SHP77 treated with DMSO at 0.1 percent for 48 hours (cell line): ENCODE measurements at regions not wholly inside any gene's neighbourhood (a gene's known extent, or its start where the extent isn't known, plus 50 kb on each side); places are given as distances from the start of the nearest gene placed in this dataset.
"Not testable (repeated sequence)": the region's sequence is repeated elsewhere in the genome, so short reads cannot be mapped to it uniquely, and the experiment has no call there.

Experiments
- DNase-seq: peaks from one replicate; lab custom pipeline; 2025; lab: John Stamatoyannopoulos, UW

DNA sequence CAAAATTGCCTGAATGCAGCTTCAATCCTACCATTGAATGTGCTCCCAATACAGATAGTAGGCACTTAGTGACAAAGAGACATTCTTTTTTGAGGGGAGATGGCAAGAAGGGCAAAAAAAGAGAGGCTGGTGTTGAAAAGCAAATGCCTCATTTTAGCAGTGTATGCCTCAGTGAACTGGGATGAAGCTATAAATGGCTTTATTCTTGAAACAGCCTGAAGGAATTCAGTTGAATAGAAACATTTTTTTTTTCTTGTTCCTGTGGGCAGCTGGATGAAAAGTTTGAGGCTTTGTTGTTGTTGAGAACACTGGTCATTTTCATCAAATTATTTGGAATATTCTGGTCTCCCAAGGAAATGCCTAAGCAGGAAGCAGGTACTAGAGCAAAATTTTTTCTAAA, 228.9 kb downstream of the RNF144A start:
- DNase-seq, result no peak

DNA sequence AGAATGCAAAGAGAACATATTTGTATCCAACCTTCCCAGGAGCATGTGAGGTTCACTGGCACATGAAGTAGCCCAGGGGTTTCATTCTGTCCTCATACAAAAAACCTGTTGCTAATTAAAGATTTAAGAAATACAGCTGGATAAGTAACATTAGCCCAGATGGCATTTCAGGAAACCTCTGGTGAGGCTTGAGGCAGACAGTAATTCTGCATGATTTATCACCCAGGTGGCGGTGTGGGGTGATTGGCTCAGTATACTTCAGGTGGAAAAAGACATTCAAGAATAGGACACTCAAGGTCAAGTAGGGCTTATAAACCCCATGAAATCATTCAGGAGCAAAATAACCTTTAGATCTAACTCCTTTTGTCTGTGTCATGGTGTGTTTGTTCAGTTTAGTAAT, 237.4 kb downstream of the RNF144A start:
- DNase-seq, result peak; percentile 45

DNA sequence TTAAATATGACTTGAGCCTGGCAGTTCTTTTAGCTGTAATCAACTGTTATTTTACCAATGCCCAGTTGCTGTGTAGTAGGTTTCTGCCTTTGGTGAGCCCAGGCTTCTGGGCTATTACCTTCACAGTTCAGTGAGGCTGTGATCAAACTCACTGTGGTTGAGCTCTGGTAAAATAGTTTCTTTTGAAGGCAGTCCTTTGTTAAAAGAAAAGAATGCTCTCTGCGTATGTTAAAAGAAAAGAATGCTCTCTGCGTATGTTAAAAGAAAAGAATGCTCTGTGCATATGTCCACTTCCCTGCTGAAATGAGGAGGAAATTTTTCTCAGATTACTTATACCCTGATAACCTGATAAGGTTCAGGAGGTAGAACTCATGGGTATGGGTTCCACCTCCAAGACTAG, 244.3 kb downstream of the RNF144A start:
- DNase-seq, result no peak

DNA sequence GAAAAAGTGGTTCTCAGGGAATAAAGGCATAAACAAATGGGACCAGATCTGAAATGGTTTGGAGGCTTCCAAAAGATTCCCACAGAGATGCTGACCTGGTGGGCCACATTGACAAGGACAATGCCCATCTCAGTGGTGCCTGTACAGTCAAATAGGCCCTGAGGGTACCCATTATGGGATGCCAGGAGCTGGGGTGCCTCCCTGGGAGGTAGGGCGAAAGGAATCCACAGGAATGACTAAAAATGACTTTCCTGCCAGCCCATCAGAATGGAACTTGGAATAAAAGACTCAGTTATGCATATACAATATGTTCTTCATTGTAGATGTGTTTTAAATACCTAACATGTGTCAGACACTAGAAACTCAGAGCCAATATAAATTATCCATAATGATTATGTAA, 248.5 kb downstream of the RNF144A start:
- DNase-seq, result no peak

DNA sequence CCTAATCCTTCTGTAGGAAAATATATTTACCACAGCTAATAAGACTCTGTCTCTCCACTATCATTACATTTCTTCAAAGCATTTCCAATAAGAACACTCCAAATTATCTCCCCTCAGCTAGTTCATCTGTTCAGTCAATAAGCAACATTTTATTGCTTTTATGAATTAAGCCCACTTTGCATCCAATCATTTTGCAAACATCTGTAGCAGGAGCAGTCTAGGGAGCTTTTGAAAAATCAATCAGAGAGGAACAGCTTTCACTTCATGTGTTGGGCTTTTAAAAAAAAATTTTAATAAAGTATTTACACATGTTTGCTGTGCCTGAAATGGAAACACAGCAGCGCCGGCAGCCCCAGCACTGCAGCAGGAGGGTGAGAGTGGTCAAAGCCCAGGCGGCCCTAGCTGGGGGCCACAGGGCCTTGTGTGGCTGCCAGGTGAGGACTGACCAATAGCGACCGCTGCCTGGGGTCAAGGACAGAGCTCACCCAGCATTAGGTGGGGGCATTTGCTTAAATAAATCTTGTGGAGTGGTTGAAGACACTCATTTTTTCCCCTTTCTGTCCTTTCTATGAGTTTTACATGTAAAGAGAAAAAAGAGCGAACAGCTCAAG, 250.7 kb downstream of the RNF144A start:
- DNase-seq, result no peak

DNA sequence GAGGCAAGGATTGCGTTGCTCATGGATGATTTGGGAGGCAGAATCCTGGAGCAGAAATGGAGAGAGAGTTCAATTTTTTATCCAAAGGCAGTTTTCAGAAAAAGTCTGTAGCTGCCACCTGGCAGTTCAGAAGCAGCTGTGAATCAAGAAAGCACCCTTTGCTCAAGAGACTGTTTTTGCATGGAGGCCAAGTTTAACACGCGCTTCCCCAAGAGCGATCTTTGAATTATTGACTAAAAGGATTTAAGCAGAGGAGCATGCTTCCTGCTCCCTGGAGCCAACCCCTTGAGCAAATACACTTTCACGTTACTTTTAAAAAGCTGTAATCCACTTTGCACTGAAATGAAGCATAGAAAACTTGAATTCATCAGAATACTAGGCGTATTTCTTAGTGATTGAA, 252.4 kb downstream of the RNF144A start:
- no peak for DNase-seq

DNA sequence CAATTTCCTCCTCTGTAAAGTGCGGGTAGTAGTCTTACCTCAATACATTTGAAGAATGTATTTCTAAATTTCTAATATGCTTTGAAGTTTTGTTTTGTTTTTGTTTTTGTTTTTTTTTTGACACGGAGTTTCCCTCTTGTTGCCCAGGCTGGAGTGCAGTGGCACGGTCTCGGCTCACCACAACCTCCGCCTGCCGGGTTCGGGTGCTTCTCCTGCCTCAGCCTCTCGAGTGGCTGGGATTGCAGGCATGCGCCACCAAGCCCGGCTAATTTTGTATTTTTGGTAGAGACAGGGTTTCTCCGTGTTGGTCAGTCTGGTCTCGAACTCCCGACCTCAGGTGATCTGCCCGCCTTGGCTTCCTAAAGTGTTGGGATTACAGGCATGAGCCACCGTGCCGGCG, 261.8 kb downstream of the RNF144A start:
- not testable (repeated sequence) for DNase-seq

GRCh38 chr2:7180638-7181370, 263.6 kb downstream of the RNF144A start:
- no peak for DNase-seq

DNA sequence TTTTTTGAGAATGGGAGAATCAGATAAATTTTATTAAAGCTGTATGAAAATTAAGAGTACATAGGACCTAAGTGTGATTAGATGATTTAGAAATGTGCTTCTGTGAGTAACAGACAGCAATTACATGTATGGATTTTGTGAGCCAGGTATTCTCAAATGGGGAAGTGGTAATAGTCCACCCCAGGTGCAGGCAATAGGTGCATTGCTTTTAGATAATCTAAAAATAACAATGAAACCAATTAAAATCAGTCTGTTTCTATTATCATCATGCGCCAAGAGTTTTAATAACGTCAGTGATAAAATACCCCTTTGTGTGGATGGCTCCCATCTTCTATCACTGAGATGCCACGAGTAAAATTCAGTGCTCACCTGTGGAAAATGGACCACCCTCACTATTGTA, 265.3 kb downstream of the RNF144A start:
- DNase-seq, result no peak

DNA sequence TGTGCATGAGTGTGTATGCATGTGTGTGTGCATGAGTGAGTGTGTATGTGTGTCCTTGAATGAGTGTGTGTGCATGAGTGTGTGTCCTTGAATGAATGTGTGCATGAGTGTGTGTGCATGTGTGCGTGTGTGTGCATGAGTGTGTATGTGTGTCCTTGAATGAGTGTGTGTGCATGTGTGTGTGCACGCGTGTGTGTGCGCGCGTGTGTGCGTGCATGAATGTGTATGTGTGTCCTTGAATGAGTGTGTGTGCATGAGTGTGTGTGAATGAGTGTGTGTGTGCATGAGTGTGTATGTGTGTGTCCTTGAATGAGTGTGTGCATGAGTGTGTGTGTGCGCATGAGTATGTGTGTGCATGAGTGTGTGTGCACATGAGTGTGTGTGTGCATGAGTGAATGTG, 271.9 kb downstream of the RNF144A start:
- no peak for DNase-seq

DNA sequence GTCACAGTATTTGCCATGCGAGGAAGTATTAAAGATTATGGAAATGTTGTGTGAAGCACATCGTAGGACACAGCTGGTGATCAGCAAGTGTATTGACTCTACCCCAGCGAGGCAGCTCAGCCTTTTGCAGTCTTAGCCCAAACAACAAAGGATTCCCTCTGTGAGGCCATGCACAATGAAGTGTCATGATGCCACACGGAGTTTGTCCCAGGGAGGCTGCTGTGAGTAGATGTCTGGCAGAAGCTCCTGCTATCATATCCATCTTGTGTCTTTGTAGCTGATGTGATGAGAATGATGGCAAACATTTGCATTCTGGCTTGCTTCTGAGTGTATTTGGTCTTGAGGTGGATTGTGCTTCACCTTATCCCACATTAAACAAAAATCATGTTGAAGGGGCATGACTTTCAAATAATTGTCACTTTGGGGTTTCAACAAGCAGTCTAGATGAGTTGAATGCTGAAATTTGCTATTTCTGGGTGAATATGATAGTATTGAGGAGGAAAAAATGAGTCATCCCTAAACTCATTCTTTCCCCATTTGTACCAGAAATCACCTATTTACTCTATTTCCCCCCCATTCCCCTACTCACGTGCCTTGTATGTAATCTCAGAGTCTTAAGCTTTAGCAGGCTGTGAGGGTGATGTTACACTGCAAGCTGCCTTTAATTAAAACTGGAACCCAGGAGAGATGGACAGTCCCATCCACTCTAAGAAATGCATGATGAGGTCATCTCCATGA, 273.5 kb downstream of the RNF144A start:
- no peak for DNase-seq

DNA sequence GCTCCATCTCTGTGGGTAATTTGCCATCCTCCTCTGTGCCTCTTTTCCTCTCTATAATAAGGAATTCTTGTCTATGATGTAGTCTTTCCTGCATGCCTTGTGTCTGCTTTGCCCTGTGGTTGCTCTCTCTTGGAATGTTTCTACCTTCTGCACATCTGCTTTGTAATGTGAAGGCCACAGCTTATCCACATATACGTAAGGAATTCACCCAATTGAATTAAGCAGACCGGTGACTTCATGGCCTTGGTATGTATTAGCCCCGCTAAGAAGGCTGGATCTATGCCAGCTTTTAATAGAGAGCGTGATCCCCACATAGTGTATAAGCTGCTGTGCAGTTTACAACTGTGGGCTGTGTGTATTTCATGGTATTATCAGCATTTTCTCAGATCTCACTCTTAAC, 274.7 kb downstream of the RNF144A start:
- no peak for DNase-seq

GRCh38 chr2:7193457-7193856, 276.2 kb downstream of the RNF144A start:
- no peak for DNase-seq

- DNase-seq, result no peak
Observed at GRCh38 chr2:7194950-7195349, 277.7 kb downstream of the RNF144A start.

DNA sequence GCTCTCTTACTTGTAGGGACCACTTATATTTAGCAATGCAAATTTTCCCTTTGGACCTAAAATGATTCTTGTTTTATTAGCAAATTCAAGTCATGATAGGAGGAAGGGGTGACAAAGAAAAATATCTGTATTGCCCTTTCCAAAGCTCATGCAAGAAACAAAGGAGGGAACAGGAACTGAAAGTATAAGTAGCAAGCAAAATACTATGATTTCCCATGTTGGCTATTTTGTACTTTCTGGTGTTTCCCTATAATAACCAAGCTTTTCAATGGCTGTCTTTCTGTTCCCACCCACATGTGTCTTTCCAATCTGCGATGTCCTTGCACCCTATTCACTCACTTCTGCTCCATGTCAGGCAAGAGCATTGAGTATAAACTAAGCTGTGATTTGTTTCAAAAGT, 279.7 kb downstream of the RNF144A start:
- DNase-seq, result no peak

- no peak for DNase-seq
Observed at GRCh38 chr2:7201851-7202250, 284.6 kb downstream of the RNF144A start.

- peak; percentile 67 for DNase-seq
Observed at GRCh38 chr2:7203056-7203467, 285.9 kb downstream of the RNF144A start.

GRCh38 chr2:7205151-7205830, 288.1 kb downstream of the RNF144A start:
- no peak for DNase-seq

- DNase-seq, result no peak
Observed at GRCh38 chr2:7206111-7206810, 289.0 kb downstream of the RNF144A start.

- DNase-seq, result no peak
Observed at GRCh38 chr2:7207631-7208030, 290.4 kb downstream of the RNF144A start.

GRCh38 chr2:7209757-7210555, 292.7 kb downstream of the RNF144A start:
- DNase-seq, result no peak
